Stimulated activated CD8-positive, alpha-beta memory T cell treated with anti-CD3 and anti-CD28 coated beads, Interleukin-7, amount 100 ng/mL, for 4 hours (primary cell): ENCODE measurements at regions not wholly inside any gene's neighbourhood (a gene's known extent, or its start where the extent isn't known, plus 50 kb on each side); places are given as distances from the start of the nearest gene placed in this dataset.
"Not testable (repeated sequence)": the region's sequence is repeated elsewhere in the genome, so short reads cannot be mapped to it uniquely, and the experiment has no call there.

ENCODE experiments used
- DNase-seq, 2 donors: peaks; one replicate each; pipeline ENCODE4 v3.0.0-alpha.2; 2020; ENCODE audit warnings: low read depth in 2 of 2

GRCh38 chr5:130836729-130837649 lies 328.1 kb downstream of the HINT1 start:
- DNase-seq: no peak

DNA sequence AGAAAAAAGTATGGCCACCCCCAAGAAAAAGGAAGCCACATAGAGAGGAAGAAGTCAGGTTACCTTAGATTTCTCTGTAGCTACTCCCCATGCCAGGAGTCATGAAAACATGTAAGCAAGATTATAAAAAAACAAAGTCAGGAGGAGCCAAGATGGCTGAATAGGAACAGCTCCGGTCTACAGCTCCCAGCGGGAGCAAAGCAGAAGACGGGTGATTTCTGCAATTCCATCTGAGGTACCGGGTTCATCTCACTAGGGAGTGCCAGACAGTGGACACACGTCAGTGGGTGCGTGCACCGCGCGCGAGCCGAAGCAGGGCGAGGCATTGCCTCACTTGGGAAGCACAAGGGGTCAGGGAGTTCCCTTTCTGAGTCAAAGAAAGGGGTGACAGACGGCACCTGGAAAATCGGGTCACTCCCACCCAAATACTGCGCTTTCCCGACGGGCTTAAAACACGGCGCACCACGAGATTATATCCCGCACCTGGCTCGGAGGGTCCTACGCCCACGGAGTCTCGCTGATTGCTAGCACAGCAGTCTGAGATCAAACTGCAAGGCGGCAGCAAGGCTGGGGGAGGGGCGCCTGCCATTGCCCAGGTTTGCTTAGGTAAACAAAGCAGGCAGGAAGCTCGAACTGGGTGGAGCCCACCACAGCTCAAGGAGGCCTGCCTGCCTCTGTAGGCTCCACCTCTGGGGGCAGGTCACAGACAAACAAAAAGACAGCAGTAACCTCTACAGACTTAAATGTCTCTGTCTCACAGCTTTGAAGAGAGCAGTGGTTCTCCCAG lies 347.3 kb downstream of the HINT1 start:
- DNase-seq: not testable (repeated sequence)

DNA sequence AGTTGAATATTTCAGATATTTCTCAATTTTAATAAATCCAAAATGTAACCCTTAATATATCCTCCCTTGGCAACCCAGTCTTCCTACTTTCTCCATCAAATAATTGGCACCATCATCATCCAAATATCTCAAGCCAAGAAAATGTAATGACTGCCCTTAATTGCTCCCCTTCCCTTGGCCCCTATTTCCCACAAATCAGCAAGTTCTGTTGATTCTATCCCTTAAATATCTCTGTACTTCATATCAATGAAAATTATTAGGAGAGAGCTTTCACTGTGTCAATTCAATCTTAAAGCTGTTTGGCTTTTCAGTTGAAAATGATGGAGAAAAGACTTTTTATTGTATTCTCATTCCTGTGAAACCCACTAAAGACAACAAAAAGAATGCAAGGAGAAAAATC lies 349.8 kb downstream of the HINT1 start:
- DNase-seq: no peak

DNA sequence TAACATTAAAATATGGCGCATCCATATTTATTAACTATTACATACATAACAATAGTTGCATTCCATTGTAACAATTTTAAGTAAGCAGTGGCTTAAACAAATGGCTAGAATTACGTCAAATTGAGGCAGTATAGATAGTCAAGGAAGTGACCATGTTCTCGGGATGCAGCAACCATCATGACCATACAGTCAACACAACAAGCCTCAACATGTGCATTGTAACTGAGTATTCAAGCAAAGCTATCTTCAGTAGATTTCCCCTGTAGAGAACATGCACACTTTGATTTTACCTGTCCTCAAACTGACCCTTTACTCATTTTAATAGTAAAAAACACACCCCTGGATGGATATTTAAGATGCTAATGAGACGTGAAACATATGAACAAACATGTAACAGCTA lies 356.4 kb downstream of the HINT1 start:
- DNase-seq: no peak

GRCh38 chr5:130805648-130806047 lies 359.4 kb downstream of the HINT1 start:
- no peak for DNase-seq

GRCh38 chr5:130805036-130805435 lies 360.0 kb downstream of the HINT1 start:
- no peak for DNase-seq

DNA sequence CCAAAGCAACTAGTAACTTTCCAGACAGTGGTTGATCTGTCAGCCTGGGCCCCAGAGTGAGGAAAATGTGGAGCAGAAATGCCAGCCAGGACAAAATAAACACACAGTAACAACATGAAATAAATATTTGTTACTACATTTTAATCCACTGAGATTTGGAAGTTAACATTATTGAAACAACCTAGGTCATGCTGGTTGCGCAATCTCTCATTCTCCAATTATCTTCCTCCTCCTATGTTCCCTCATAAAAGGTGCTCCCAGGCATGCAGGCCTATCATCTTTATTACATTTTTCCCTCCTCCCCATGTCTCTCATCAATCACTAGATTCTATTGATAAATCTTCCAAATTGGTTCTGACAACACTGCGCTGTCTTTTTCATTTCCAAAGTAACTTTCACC lies 363.1 kb downstream of the HINT1 start:
- no peak for DNase-seq

DNA sequence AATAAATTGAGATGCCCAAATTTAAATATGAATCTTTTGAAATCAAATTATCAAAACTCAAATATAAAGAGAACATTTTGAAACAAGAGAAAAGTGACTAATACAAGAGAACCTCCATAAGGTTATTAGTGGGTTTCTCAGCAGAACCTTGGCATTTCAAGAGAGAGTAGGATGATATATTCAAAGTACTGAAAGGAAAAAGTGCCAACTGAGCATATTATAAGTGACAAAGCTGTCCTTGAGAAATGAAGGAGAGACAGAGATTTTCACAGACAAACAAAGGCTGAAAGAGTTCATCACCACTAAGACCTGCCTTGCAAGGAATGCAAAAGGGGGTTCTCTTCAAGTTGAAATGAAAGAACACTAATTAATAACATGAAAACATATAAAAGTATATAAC lies 366.0 kb downstream of the HINT1 start:
- no peak for DNase-seq

GRCh38 chr5:130797303-130797702 lies 367.8 kb downstream of the HINT1 start:
- DNase-seq: no peak

- DNase-seq: no peak
Observed at GRCh38 chr5:130796902-130797301, 368.2 kb downstream of the HINT1 start.

DNA sequence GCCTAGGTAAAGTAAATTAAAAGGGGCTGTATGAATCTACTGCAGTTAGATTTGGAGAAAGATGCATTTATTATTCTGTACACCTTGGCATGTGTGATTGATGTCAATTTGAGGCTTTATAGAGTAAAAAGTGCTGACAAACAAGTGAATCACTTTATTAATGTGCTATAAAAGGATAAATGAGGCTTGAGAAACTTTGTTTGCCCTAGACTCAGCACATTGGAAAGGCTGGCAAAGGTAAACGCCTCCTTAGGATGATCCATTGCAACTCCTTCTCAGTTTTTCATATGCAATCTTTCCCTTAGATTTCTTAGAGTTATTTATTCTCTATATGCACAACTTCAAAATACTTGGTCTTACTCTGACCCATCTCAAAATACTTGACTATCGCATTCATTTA lies 369.0 kb downstream of the HINT1 start:
- DNase-seq: no peak

DNA sequence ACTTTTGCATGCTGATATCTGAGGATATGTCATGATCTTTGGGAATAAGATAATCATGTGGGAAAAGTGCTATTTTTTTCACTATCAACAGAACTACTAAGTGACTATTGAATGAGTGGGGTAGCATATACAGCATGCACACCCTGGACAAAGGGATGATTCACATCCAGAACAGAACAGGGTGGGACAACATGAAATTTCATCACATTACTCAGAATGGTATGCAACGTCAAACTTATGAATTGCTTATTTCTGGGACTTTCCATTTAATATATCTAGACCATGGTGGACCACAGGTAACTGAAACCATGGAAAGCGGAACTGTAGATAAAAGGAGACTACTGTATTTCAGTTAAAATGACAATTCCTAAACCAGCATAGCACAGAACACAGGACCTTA lies 370.0 kb downstream of the HINT1 start:
- no peak for DNase-seq

DNA sequence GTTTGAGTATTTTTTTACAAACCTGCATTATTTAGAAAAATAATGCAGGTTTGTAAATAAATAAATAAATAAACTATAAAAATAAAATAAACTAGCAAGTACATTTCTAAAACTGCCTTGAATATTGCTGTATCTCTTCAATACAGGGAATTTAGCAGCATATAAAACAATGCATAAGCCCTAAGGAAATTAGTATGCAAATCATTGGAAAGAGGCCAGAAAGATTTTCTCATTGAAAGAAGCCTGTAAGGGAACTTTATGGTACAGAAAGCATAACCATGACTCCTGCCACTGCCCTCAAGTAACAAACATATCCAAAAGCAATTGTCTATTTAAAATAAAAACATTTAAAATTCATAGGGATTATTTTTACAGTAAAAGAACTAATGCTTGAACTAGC lies 387.3 kb downstream of the HINT1 start:
- DNase-seq: no peak

DNA sequence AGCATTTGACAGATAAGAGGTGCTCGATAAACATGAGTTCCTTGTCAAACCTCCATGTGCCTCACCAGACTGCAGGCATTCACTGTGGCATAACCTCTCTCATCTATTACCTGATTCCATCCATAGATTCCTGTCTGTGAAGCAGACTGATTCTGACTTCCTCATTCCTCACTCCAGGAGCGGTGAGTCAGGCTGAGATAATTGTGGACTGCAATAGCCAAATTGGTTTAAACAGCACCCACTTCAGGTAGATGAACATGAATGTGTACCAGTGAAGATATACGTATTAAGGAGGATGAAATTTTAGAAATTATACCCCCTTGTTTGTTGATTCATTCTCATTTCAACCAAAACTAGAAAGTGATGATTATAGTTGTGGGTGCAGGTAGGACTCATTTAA lies 391.2 kb downstream of the HINT1 start:
- DNase-seq: no peak

- DNase-seq: no peak
Observed at GRCh38 chr5:130762031-130762430, 403.0 kb downstream of the HINT1 start.

GRCh38 chr5:130759061-130759460 lies 406.0 kb downstream of the HINT1 start:
- DNase-seq: no peak

DNA sequence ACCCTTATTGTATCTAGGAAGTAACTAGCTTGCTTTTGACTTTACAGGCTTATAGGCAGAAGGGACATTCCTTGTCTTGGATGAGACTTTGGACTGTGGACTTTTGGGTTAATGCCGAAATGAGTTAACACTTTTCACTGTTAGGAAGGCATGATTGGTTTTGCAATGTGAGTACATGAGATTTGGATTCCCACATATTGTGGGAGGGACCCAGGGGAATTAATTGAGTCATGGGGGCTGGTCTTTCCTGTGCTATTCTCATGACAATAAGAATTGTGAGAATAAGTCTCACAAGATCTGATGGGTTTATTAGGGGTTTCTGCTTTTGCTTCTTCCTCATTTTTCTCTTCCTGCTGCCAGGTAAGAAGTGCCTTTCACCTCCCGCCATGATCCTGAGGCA lies 417.5 kb downstream of the HINT1 start:
- DNase-seq: no peak

GRCh38 chr5:130746641-130747040 lies 418.4 kb downstream of the HINT1 start:
- not testable (repeated sequence) for DNase-seq

DNA sequence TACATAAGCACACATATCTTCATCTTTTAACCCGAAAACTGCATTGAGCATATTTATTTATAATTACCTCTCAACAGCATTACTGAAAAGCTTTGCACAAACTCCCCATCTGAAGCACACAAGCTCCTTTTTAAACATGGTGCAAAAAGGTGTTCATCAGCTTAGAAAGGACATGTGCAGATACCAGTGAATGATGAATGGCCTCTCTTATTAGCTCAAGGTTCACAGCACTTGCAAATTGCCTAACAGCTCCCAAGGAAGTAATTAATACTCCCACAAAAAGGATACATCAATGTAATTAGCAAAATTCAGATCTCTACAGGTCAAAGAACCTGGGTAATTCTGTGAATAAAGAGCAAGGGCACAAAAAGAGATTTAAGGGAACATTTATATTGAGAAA lies 422.0 kb downstream of the HINT1 start:
- DNase-seq: no peak

DNA sequence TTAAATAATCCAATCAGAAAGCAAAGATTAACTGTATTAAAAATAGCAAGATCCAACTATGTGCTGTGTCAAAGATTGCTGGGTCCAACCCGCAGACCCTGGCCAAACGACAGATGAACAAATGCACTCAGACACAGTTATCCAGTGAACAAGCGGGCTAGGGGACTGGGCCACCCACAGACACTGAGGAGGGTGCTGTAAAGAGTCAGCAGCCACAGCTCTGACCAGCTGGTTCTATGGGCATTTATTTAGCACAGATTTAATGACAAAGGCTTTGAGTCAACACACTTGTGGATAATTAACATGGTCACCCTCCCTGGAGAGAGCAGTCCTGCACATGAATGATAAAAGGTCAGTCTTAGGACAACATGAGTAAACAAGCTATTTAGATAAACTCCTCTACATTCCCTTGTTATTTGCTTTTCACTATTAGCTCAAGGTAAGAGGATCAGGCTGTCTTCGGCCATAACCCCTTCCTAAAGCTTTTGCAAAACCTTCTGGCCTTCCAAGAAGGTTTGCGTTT lies 424.9 kb downstream of the HINT1 start:
- DNase-seq: no peak

GRCh38 chr5:130731839-130732238 lies 433.2 kb downstream of the HINT1 start:
- DNase-seq: no peak

- no peak for DNase-seq
Observed at GRCh38 chr5:130729541-130729940, 435.5 kb downstream of the HINT1 start.

- DNase-seq: no peak
Observed at GRCh38 chr5:130727830-130728229, 437.2 kb downstream of the HINT1 start.
